IPS DF 4.7 (cell line): ENCODE measurements at regions not wholly inside any gene's neighbourhood (a gene's known extent, or its start where the extent isn't known, plus 50 kb on each side); places are given as distances from the start of the nearest gene placed in this dataset.

ENCODE experiments used
- DNase-seq: peaks from one replicate; pipeline ENCODE4 v3.0.0-alpha.2; 2013; ENCODE audit warnings: low spot score; ENCODE audit errors: extremely low read depth

- DNase-seq, result no peak
Measured at GRCh38 chr10:105921348-105921747, 1243.2 kb downstream of the SORCS1 start.

GRCh38 chr10:105914432-105914831 lies 1250.1 kb downstream of the SORCS1 start:
- no peak for DNase-seq

- DNase-seq, result no peak
Measured at GRCh38 chr10:105908701-105909100, 1255.8 kb downstream of the SORCS1 start.

- DNase-seq, result no peak
Measured at GRCh38 chr10:105885495-105885894, 1244.4 kb downstream of the SORCS3 start.

GRCh38 chr10:105879401-105879800 lies 1238.3 kb downstream of the SORCS3 start:
- DNase-seq, result no peak

GRCh38 chr10:105875050-105875449 lies 1234.0 kb downstream of the SORCS3 start:
- no peak for DNase-seq

- DNase-seq, result no peak
Measured at GRCh38 chr10:105872665-105873064, 1231.6 kb downstream of the SORCS3 start.

- DNase-seq, result no peak
Measured at GRCh38 chr10:105868935-105869334, 1227.8 kb downstream of the SORCS3 start.

- no peak for DNase-seq
Measured at GRCh38 chr10:105864854-105865253, 1223.8 kb downstream of the SORCS3 start.

GRCh38 chr10:105857268-105858264 lies 1216.5 kb downstream of the SORCS3 start:
- no peak for DNase-seq

- no peak for DNase-seq
Measured at GRCh38 chr10:105855791-105856190, 1214.7 kb downstream of the SORCS3 start.

- DNase-seq, result no peak
Measured at GRCh38 chr10:105844676-105845570, 1203.8 kb downstream of the SORCS3 start.

GRCh38 chr10:105844241-105844640 lies 1203.2 kb downstream of the SORCS3 start:
- DNase-seq, result no peak

GRCh38 chr10:105843786-105844185 lies 1202.7 kb downstream of the SORCS3 start:
- no peak for DNase-seq

- no peak for DNase-seq
Measured at GRCh38 chr10:105840288-105840770, 1199.2 kb downstream of the SORCS3 start.

- DNase-seq, result no peak
Measured at GRCh38 chr10:105838392-105838791, 1197.3 kb downstream of the SORCS3 start.

GRCh38 chr10:105837951-105838350 lies 1196.9 kb downstream of the SORCS3 start:
- no peak for DNase-seq

GRCh38 chr10:105834261-105835059 lies 1193.4 kb downstream of the SORCS3 start:
- DNase-seq, result no peak

- DNase-seq, result no peak
Measured at GRCh38 chr10:105827133-105827532, 1186.0 kb downstream of the SORCS3 start.

GRCh38 chr10:105807935-105808587 lies 1167.0 kb downstream of the SORCS3 start:
- no peak for DNase-seq
